Endothelial cell of umbilical vein (primary cell): ENCODE measurements at regions not wholly inside any gene's neighbourhood (a gene's known extent, or its start where the extent isn't known, plus 50 kb on each side); places are given as distances from the start of the nearest gene placed in this dataset.

ENCODE experiments used
- CTCF ChIP-seq, 2 donors: IDR thresholded peaks; 1 replicate in 1 of 2; 2 replicates in 1 of 2; pipeline ENCODE4 v1.5.1; 2011; ENCODE audit warnings: low read length in 2 of 2, mild to moderate bottlenecking in 2 of 2, moderate library complexity in 2 of 2, control low read depth in 1 of 2, inconsistent platforms in 1 of 2, low read depth in 1 of 2; ENCODE audit not compliant: insufficient read depth in 1 of 2; ENCODE audit errors: extremely low read depth in 1 of 2
- EZH2 ChIP-seq: IDR thresholded peaks from 2 replicates; pipeline ENCODE4 v1.6.1; 2012; ENCODE audit warnings: borderline replicate concordance, low read depth, mild to moderate bottlenecking, moderate library complexity, low read length, inconsistent platforms; ENCODE audit not compliant: severe bottlenecking
- JUN ChIP-seq: IDR thresholded peaks from 2 replicates; pipeline ENCODE4 v1.6.1; 2011; ENCODE audit warnings: borderline replicate concordance, low read depth; ENCODE audit not compliant: insufficient read length, insufficient read depth
- MAX ChIP-seq: IDR thresholded peaks from 2 replicates; pipeline ENCODE4 v1.6.1; 2011; ENCODE audit not compliant: insufficient read depth, insufficient read length
- MYC ChIP-seq: IDR thresholded peaks from one replicate; pipeline ENCODE4 v1.6.1; 2011; ENCODE audit warnings: mild to moderate bottlenecking, low read depth, low read length
- POLR2A ChIP-seq: IDR thresholded peaks from 2 replicates; pipeline ENCODE4 v1.6.1; 2012; ENCODE audit warnings: low read depth, mild to moderate bottlenecking, control low read depth, low read length

- no peak for TF ChIP-seq CTCF (IDR thresholded peaks at IDR 0.05; ENCODE audit: extremely low read depth in 1 of 2, insufficient read depth in 1 of 2, low read depth in 1 of 2, low read length in 2 of 2)
- TF ChIP-seq POLR2A: no peak
- TF ChIP-seq EZH2: no peak
- TF ChIP-seq MYC: no peak
- no peak for TF ChIP-seq JUN
- no peak for TF ChIP-seq MAX
Measured at GRCh38 chr13:88817560-88817959, 1146.4 kb downstream of the SLITRK5 start.
